Loucy (cell line): ENCODE measurements at regions not wholly inside any gene's neighbourhood (a gene's known extent, or its start where the extent isn't known, plus 50 kb on each side); places are given as distances from the start of the nearest gene placed in this dataset.

Experiments used
- CTCF ChIP-seq: fragments of 200-600 bp; sonication (generic); conservative IDR thresholded peaks from 2 replicates; pipeline ENCODE4 v1.5.1; 2014; ENCODE audit warnings: mild to moderate bottlenecking, antibody characterized with exemption, low read length
- EZH2phosphoT487 ChIP-seq: fragments of 200-600 bp; IDR thresholded peaks from 2 replicates; pipeline ENCODE4 v1.6.1; 2018; ENCODE audit warnings: antibody characterized with exemption, mild to moderate bottlenecking, moderate library complexity, borderline replicate concordance

- TF ChIP-seq CTCF: no peak
- TF ChIP-seq EZH2phosphoT487: no peak
Observed at GRCh38 chr6:27073441-27073840, 174.1 kb upstream of the PRSS16 start.
